T-helper 17 cell (primary cell): ENCODE measurements at regions not wholly inside any gene's neighbourhood (a gene's known extent, or its start where the extent isn't known, plus 50 kb on each side); places are given as distances from the start of the nearest gene placed in this dataset.
A peak's percentile ranks its signal among the peaks of the same experiment; 100 is the strongest.
"Not testable (repeated sequence)": the region's sequence is repeated elsewhere in the genome, so short reads cannot be mapped to it uniquely, and the experiment has no call there.

Experiments used
- ATAC-seq: fragments of 150-1000 bp; cut with Tn5 transposase; 2 replicates; pipeline ENCODE4 v1.10.0; 2021; ENCODE audit warnings: mild to moderate bottlenecking, moderate library complexity
- DNase-seq, 3 donors: peaks; one replicate each; pipeline versions ENCODE4 v3.0.0 to v3.0.0-alpha.2; 2020 to 2021
- H3K9me3 ChIP-seq: one replicate; pipeline ENCODE4 v1.7.0; 2013; ENCODE audit warnings: low read length, mild to moderate bottlenecking; ENCODE audit not compliant: control insufficient read depth, poor library complexity, severe bottlenecking
- H3K27ac Mint-ChIP-seq: one replicate; pipeline ENCODE4 v1.8.0; 2022; ENCODE audit warnings: mild to moderate bottlenecking, moderate library complexity, mixed read lengths
- H3K27me3 Mint-ChIP-seq: one replicate; pipeline ENCODE4 v1.8.0; 2022; ENCODE audit warnings: mixed read lengths
- H3K36me3 Mint-ChIP-seq: one replicate; pipeline ENCODE4 v1.8.0; 2022; ENCODE audit warnings: low read depth, mixed read lengths
- H3K4me1 Mint-ChIP-seq: one replicate; pipeline ENCODE4 v1.8.0; 2022; ENCODE audit warnings: mild to moderate bottlenecking, mixed read lengths
- H3K4me3 Mint-ChIP-seq: one replicate; pipeline ENCODE4 v1.8.0; 2022; ENCODE audit warnings: mild to moderate bottlenecking, moderate library complexity, mixed read lengths

- DNase-seq: no peak
- peaks cover 23% of the 10 kb centered on the region for H3K27me3 Mint-ChIP-seq
- no peak overlapping the region for H3K4me3 Mint-ChIP-seq
- peaks cover 14% of the 10 kb centered on the region for H3K4me1 Mint-ChIP-seq
- no peak overlapping the region for H3K27ac Mint-ChIP-seq
- no peak for ATAC-seq
- no peaks in the 10 kb centered on the region for H3K36me3 Mint-ChIP-seq
- H3K9me3 ChIP-seq: no peaks in the 10 kb centered on the region
Observed at GRCh38 chr4:3377557-3377956, 64.2 kb upstream of the HGFAC start.

DNA sequence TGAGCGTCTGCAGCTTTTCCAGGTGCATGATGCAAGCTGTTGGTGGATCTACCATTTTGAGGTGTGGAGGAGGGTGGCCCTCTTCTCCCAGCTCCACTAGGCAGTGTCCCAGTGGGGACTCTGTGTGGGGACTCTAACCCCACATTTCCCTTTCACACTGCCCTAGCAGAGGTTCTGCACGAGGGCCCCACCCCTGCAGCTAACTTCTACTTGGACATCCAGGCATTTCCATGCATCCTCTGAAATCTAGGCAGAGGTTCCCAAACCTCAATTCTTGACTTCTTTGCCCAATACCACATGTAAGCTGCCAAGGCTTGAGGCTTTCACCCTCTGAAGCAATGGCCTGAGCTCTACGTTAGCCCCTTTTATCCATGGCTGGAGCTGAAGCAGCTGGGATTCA is 61.4 kb upstream of the HGFAC start:
- H3K27ac Mint-ChIP-seq, H3K27me3 Mint-ChIP-seq, H3K36me3 Mint-ChIP-seq, DNase-seq, H3K9me3 ChIP-seq, H3K4me1 Mint-ChIP-seq, ATAC-seq, H3K4me3 Mint-ChIP-seq: not testable (repeated sequence)

GRCh38 chr4:3381208-3381607 is 60.6 kb upstream of the HGFAC start:
- H3K9me3 ChIP-seq, H3K27ac Mint-ChIP-seq, H3K27me3 Mint-ChIP-seq, H3K36me3 Mint-ChIP-seq, H3K4me3 Mint-ChIP-seq, H3K4me1 Mint-ChIP-seq, ATAC-seq, DNase-seq: not testable (repeated sequence)

- no peak overlapping the region for H3K27ac Mint-ChIP-seq
- ATAC-seq: no peak
- DNase-seq: no peak
- no peaks in the 10 kb centered on the region for H3K9me3 ChIP-seq
- H3K36me3 Mint-ChIP-seq: peaks cover 3% of the 10 kb centered on the region
- no peak overlapping the region for H3K4me3 Mint-ChIP-seq
- peaks cover 10% of the 10 kb centered on the region for H3K27me3 Mint-ChIP-seq
- peaks cover 5% of the 10 kb centered on the region for H3K4me1 Mint-ChIP-seq
Observed at GRCh38 chr4:3382251-3382650, 59.5 kb upstream of the HGFAC start.

DNA sequence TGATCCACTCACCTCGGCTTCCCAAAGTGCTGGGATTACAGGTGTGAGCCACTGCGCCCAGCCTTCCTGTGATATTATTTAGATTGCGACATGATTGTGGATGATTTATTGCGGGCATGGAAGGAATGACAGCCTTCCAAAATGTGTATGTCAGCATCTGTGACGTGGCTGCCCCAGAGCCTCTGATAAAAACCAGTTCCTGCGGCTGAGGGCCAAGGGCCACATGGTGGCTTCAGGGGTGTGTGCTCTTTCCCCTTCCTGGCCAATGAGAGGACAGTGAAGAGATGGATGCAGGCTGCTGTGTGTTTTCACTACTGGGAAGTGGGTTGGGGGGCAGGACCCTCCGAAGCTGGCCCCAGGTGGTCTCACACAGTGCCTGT is 57.4 kb upstream of the HGFAC start:
- ATAC-seq (no peak), DNase-seq (no peak)
- Mint-ChIP-seq H3K4me3 (no peak overlapping the region), H3K27me3 (peaks cover 16% of the 10 kb centered on the region), H3K36me3 (peaks cover 3% of the 10 kb centered on the region), H3K27ac (no peak overlapping the region), H3K4me1 (peaks cover 10% of the 10 kb centered on the region)
- no peaks in the 10 kb centered on the region for H3K9me3 ChIP-seq

- DNase-seq (no peak), ATAC-seq (no peak)
- Mint-ChIP-seq H3K27me3 (peaks cover 21% of the 10 kb centered on the region), H3K4me1 (peaks cover 13% of the 10 kb centered on the region), H3K27ac (no peak overlapping the region), H3K4me3 (peak overlapping the region; percentile 66), H3K36me3 (peaks cover 3% of the 10 kb centered on the region)
- H3K9me3 ChIP-seq: no peaks in the 10 kb centered on the region
Observed at GRCh38 chr4:3384771-3385710, 56.7 kb upstream of the HGFAC start.

GRCh38 chr4:3385711-3386420 is 55.9 kb upstream of the HGFAC start:
- Mint-ChIP-seq H3K4me1 (peaks cover 14% of the 10 kb centered on the region), H3K4me3 (peak overlapping the region; percentile 66), H3K27ac (no peak overlapping the region), H3K36me3 (peaks cover 3% of the 10 kb centered on the region), H3K27me3 (peaks cover 25% of the 10 kb centered on the region)
- H3K9me3 ChIP-seq: no peaks in the 10 kb centered on the region
- DNase-seq (no peak), ATAC-seq (no peak)

DNA sequence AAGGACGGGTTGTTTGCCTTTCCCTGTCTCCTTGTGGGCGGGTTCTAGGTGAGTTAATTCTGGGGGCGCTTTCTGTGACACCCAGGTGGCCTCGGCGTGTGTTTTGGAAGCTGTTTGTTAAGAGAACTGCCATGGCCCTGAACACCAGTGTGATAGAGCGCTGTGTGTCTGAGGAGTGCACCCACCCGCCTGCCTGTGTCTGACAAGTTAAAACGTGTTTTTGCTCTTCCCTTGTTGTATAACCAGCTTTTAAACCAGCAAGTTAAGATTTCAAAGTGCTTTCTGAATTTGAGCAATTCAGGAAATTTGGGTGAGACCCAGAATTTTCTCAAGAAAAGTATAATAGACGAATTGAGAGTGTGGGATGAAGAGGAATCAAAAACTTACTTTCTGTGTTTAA is 55.2 kb upstream of the HGFAC start:
- Mint-ChIP-seq H3K27ac (no peak overlapping the region), H3K4me3 (no peak overlapping the region), H3K27me3 (peaks cover 25% of the 10 kb centered on the region), H3K4me1 (peaks cover 14% of the 10 kb centered on the region), H3K36me3 (peaks cover 3% of the 10 kb centered on the region)
- no peak for ATAC-seq
- H3K9me3 ChIP-seq: no peaks in the 10 kb centered on the region
- DNase-seq: no peak

DNA sequence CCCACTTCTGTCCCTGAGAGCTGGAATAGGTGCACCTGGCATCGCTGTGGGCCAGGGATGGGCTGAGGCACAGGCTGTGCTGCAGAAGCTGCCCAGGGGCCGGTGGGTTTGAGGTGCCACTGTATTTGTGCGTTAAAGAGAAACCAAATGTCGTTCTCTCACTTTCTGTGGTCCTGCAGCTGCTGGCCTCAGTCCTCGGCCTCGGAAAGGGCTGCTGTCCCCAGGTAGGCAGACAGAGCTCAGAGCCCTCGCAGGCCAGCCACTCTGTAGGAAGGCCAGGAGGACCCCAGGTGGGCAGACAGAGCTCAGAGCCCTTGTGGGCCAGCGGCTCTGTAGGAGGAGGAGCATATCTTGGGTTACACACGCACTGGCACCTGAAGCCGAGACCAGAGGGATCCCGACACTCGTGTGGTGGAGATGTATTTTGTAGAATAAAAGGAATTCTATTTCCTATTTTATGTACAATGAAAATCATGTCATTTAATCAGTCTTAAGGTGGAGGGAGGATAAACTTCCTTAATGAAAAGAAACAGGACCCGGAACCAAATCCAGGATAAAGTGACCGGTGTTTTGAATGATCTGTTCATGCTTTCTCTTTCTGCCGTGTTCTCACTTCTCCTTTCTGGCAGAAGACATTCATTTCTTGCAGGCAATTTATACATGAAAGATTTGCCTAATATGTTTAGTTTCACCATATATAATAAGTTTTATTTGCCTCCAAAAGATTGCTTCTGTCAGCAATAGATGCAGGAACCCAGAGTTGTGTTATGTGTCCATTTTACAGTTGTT is 54.4 kb upstream of the HGFAC start:
- Mint-ChIP-seq H3K36me3 (peaks cover 3% of the 10 kb centered on the region), H3K4me3 (no peak overlapping the region), H3K4me1 (peaks cover 14% of the 10 kb centered on the region), H3K27ac (no peak overlapping the region), H3K27me3 (peaks cover 27% of the 10 kb centered on the region)
- H3K9me3 ChIP-seq: no peaks in the 10 kb centered on the region
- ATAC-seq (no peak), DNase-seq (no peak)

GRCh38 chr4:3387943-3388361 is 53.8 kb upstream of the HGFAC start:
- H3K4me1 Mint-ChIP-seq: peaks cover 14% of the 10 kb centered on the region
- H3K4me3 Mint-ChIP-seq: no peak overlapping the region
- ATAC-seq (no peak), DNase-seq (no peak)
- peaks cover 3% of the 10 kb centered on the region for H3K36me3 Mint-ChIP-seq
- H3K27ac Mint-ChIP-seq: no peak overlapping the region
- peaks cover 32% of the 10 kb centered on the region for H3K27me3 Mint-ChIP-seq
- H3K9me3 ChIP-seq: no peaks in the 10 kb centered on the region

DNA sequence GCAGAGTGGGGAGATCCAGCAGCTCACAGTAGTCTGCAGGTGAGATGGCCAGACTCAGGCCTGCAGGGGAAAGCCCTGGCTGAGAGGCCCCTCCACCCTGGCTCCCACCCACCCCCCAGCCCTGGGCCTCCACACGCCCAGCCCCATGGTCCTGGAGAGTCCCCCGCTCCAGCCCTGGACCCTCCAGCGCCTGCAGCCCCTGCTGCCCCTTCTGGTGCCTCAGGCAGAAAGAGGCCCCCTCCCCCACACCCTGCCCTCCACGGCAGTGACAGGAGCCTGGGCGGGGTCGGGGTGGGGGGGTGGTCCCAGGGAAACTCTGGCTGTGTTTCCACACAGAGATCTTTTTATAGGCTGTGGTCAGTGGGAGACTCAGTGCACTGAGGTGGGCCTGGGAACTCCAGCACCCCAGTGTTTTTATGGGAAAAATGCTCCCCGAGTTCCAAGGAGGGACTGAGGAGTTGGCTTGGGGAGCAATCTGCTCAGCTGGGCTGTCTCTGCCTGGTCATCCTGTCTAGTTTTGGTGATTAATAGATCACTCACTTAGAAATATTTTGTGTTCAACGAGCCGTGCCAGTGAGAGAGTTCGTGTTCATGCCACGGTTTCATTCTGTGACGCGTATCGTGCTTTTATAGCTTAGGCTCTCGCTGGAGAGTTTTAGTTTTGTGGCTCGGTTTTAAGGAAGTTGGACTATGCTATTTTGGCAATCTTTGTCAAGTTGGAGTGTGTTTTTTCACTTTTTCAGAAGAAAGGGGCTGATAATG is 53.1 kb upstream of the HGFAC start:
- DNase-seq: no peak
- no peak for ATAC-seq
- no peaks in the 10 kb centered on the region for H3K9me3 ChIP-seq
- H3K36me3 Mint-ChIP-seq: peaks cover 3% of the 10 kb centered on the region
- no peak overlapping the region for H3K4me3 Mint-ChIP-seq
- H3K27me3 Mint-ChIP-seq: peaks cover 36% of the 10 kb centered on the region
- H3K27ac Mint-ChIP-seq: no peak overlapping the region
- H3K4me1 Mint-ChIP-seq: peaks cover 14% of the 10 kb centered on the region

- ATAC-seq: no peak
- peak overlapping the region; percentile 61 for H3K27ac Mint-ChIP-seq
- no peak overlapping the region for H3K4me3 Mint-ChIP-seq
Observed at GRCh38 chr4:3389233-3390215, 52.2 kb upstream of the HGFAC start.

More at GRCh38 chr4:3389233-3390215, 52.2 kb upstream of the HGFAC start:
- peaks cover 3% of the 10 kb centered on the region for H3K36me3 Mint-ChIP-seq
- no peak for DNase-seq
- peaks cover 36% of the 10 kb centered on the region for H3K27me3 Mint-ChIP-seq
- no peaks in the 10 kb centered on the region for H3K9me3 ChIP-seq
- peaks cover 14% of the 10 kb centered on the region for H3K4me1 Mint-ChIP-seq
